ENCODE measurements at regions not wholly inside any gene's neighbourhood (a gene's known extent, or its start where the extent isn't known, plus 50 kb on each side); places are given as distances from the start of the nearest gene placed in this dataset.

DNA sequence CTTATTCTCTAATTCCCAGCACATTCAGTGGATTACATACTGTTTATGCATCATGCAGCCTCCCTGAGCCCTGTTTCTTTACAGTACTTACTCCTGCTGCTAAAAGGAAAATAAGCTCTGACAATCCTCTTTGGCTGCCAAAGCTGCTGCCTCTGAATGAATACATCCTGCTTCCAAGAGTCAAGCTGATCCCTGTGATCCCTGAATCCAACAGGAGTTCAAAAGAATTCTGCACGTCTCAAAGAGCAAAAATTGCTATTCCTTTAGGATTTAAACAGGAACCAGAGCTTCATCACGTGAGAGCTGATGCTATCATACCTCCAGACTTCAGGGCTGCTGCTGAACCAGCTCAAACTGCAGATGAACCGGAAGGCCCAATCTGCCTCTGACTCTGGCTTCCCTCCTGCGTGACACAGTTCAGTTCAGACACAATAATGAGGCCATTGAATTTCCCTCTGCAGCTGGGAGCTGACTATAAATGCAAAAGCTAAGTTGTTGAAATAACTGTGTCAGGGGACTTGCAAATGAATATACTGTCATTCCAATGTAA lies 851.0 kb upstream of the PHF14 start:
- TF ChIP-seq, protein P1, sequence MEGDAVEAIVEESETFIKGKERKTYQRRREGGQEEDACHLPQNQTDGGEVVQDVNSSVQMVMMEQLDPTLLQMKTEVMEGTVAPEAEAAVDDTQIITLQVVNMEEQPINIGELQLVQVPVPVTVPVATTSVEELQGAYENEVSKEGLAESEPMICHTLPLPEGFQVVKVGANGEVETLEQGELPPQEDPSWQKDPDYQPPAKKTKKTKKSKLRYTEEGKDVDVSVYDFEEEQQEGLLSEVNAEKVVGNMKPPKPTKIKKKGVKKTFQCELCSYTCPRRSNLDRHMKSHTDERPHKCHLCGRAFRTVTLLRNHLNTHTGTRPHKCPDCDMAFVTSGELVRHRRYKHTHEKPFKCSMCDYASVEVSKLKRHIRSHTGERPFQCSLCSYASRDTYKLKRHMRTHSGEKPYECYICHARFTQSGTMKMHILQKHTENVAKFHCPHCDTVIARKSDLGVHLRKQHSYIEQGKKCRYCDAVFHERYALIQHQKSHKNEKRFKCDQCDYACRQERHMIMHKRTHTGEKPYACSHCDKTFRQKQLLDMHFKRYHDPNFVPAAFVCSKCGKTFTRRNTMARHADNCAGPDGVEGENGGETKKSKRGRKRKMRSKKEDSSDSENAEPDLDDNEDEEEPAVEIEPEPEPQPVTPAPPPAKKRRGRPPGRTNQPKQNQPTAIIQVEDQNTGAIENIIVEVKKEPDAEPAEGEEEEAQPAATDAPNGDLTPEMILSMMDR (conservative IDR thresholded peaks at IDR 0.05; ENCODE audit: low read depth, low read length) = no peak
- TF ChIP-seq EZH2 (IDR thresholded peaks at IDR 0.05; ENCODE audit: borderline replicate concordance, low read depth, low read length, poor library complexity, severe bottlenecking) = no peak
